ENCODE measurements at regions not wholly inside any gene's neighbourhood (a gene's known extent, or its start where the extent isn't known, plus 50 kb on each side); places are given as distances from the start of the nearest gene placed in this dataset.

GRCh38 chr11:92464822-92465221 lies 240.2 kb downstream of the FAT3 start:
- TF ChIP-seq POLR2A (IDR thresholded peaks at IDR 0.05; ENCODE audit: low read length) (no peak), GATA1 (IDR thresholded peaks at IDR 0.05; ENCODE audit: low read depth, low read length) (no peak)
